A673 (cell line): ENCODE measurements at regions not wholly inside any gene's neighbourhood (a gene's known extent, or its start where the extent isn't known, plus 50 kb on each side); places are given as distances from the start of the nearest gene placed in this dataset.

Experiments used
- BruUV-seq: library from RNA; stranded (reverse); fragments of 400-500 nt; replicated peaks from 2 replicates; lab custom pipeline; 2021; lab: Mats Ljungman, UMichigan
- CTCF ChIA-PET: fragments of 300-600 bp; sonication (Branson Sonifier 250); formaldehyde crosslinking; loops from one replicate; lab custom pipeline; 2022; ENCODE audit warnings: antibody characterized with exemption; lab: Charles Lee
- POLR2A ChIA-PET: fragments of 300-600 bp; sonication (Branson Sonifier 250); formaldehyde crosslinking; loops from one replicate; lab custom pipeline; 2022; ENCODE audit warnings: antibody characterized with exemption; ENCODE audit not compliant: low non-redundant PET; lab: Charles Lee
- DNase-seq: peaks from one replicate; pipeline ENCODE4 v3.0.0-alpha.2; 2015; ENCODE audit warnings: low spot score
- H3K27ac ChIP-seq: fragments of 200-600 bp; sonication (generic); 2 replicates; pipeline ENCODE4 v1.5.1; 2016; ENCODE audit warnings: mixed run types, low read depth, mild to moderate bottlenecking, mixed read lengths, antibody characterized with exemption, low read length; ENCODE audit not compliant: poor library complexity, severe bottlenecking
- H3K27me3 ChIP-seq: fragments of 200-600 bp; sonication (generic); replicated peaks from 2 replicates; pipeline ENCODE4 v1.6.1; 2017; ENCODE audit warnings: mixed run types, low read depth, mild to moderate bottlenecking, mixed read lengths, antibody characterized with exemption, low read length; ENCODE audit not compliant: insufficient read depth, poor library complexity
- H3K36me3 ChIP-seq: fragments of 200-600 bp; sonication (generic); 2 replicates; pipeline ENCODE4 v1.6.1; 2016; ENCODE audit warnings: mixed run types, mild to moderate bottlenecking, mixed read lengths, antibody characterized with exemption, low read length; ENCODE audit not compliant: insufficient read depth, poor library complexity, severe bottlenecking
- H3K4me1 ChIP-seq: fragments of 200-600 bp; sonication (generic); 2 replicates; pipeline ENCODE4 v1.6.1; 2017; ENCODE audit warnings: mixed run types, mild to moderate bottlenecking, mixed read lengths, antibody characterized with exemption, low read length; ENCODE audit not compliant: insufficient read depth, poor library complexity, severe bottlenecking
- H3K4me3 ChIP-seq: fragments of 200-600 bp; sonication (generic); 2 replicates; pipeline ENCODE4 v1.5.1; 2016; ENCODE audit warnings: low read depth, mixed run types, mild to moderate bottlenecking, mixed read lengths, low read length; ENCODE audit not compliant: poor library complexity, severe bottlenecking
- H3K9me3 ChIP-seq: fragments of 200-600 bp; sonication (generic); 2 replicates; pipeline ENCODE4 v1.6.1; 2016; ENCODE audit warnings: mixed run types, low read depth, mild to moderate bottlenecking, mixed read lengths, antibody characterized with exemption, low read length; ENCODE audit not compliant: poor library complexity, severe bottlenecking
- EZH2 ChIP-seq: fragments of 200-600 bp; sonication (generic); IDR thresholded peaks from 2 replicates; pipeline ENCODE4 v1.6.1; 2017; ENCODE audit warnings: borderline replicate concordance, low read depth, mild to moderate bottlenecking, mixed read lengths, antibody characterized with exemption, low read length; ENCODE audit not compliant: poor library complexity, severe bottlenecking
- intact Hi-C: fragments of 100-400 bp; cut with micrococcal nuclease; formaldehyde crosslinking; loops from one replicate; pipeline ENCODE4 v1.10.0; 2022; ENCODE audit not compliant: unreplicated experiment
- TF ChIP-seq, protein P1 (sequence below): fragments of 300-800, 200-600 bp; sonication (generic); conservative IDR thresholded peaks from 2 replicates; pipeline ENCODE4 v1.5.1; 2017; ENCODE audit warnings: low read depth, mild to moderate bottlenecking, antibody characterized with exemption, low read length, moderate library complexity, mixed read lengths

DNA sequence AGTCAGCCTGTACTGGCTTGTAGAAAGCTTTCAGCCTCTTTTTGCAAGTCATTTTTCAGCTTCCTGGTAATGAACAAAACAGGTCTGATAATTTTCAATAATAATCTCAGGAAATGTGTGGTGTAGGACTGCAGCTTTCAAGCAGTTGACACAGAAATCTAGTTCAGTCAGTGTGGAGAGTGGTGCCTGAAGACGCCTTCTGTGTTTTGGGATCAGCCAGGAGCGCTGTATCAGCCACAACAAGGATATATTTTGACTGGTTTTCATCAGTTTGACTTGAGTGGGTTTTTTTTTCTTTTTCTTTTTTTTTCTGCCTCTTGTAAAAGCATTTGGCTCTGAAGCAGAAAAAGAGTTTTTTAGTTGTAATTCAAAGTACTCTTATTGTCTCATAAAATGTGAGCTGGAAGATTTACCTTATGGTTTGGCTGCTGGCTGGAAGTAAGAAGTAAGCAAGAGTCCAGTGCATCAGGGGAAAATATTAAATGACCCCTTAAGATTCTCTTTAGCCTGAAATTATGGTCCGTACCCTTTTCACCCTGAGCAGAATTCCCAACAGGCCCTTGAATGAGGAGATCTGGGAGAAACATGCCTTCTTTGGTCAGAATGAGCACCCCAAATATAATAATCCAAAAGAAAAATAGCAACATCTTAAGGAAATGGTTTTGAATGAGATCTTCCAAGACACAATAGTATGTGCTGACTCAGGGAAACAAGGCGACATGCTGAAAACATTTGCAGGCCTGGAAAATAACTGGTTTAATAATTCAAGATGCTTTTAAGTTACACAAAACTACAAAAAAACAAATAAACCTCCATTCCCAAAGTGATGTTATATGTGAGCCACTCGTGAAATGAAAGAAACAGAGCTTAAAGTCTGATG lies 332.7 kb upstream of the ADAMTS9 start:
- H3K4me1 ChIP-seq, result no peaks in the 10 kb centered on the region
- no peak overlapping the region for H3K27ac ChIP-seq
- no peak for DNase-seq
- no TSS peak for BruUV-seq
- intact Hi-C loops, result no loop called here
- ChIA-PET CTCF (no interaction called here), POLR2A (no interaction called here)
- H3K9me3 ChIP-seq, result no peaks in the 10 kb centered on the region
- H3K27me3 ChIP-seq, result no peaks in the 10 kb centered on the region
- H3K4me3 ChIP-seq, result no peak overlapping the region
- no peaks in the 10 kb centered on the region for H3K36me3 ChIP-seq
- TF ChIP-seq, protein P1, sequence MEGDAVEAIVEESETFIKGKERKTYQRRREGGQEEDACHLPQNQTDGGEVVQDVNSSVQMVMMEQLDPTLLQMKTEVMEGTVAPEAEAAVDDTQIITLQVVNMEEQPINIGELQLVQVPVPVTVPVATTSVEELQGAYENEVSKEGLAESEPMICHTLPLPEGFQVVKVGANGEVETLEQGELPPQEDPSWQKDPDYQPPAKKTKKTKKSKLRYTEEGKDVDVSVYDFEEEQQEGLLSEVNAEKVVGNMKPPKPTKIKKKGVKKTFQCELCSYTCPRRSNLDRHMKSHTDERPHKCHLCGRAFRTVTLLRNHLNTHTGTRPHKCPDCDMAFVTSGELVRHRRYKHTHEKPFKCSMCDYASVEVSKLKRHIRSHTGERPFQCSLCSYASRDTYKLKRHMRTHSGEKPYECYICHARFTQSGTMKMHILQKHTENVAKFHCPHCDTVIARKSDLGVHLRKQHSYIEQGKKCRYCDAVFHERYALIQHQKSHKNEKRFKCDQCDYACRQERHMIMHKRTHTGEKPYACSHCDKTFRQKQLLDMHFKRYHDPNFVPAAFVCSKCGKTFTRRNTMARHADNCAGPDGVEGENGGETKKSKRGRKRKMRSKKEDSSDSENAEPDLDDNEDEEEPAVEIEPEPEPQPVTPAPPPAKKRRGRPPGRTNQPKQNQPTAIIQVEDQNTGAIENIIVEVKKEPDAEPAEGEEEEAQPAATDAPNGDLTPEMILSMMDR, result no peak
- TF ChIP-seq EZH2, result no peak

DNA sequence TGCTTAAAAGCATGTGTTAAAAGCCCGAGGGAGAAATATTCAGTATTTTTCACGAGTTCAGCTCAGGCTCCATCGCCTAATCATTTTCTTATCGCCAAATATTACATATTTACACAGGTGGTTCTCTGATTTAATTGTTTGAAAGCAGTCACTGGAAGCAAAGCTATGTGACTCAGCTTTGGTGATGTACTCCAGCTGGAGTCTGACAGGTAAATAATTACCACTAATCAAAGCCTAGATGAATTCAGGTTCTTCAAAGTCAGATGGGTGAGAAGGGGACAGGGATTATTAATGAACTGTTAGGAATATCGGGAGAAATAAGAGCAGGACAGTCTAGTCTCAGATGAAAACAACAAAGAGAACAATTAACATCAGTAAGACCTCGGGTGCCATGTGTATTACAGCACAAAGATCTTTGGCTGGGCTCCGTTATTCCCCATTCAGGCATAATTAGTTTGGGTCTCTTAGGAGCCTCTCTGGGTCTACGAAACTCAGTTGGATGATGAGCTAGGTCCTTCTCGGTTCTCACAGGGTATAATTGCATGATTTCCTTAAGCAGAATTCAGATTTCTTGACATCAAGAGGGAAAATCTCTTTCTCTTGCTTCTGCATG lies 331.7 kb upstream of the ADAMTS9 start:
- no peak for TF ChIP-seq EZH2
- TF ChIP-seq, protein P1, result no peak
- CTCF ChIA-PET, result no interaction called here
- no TSS peak for BruUV-seq
- H3K9me3 ChIP-seq, result no peaks in the 10 kb centered on the region
- POLR2A ChIA-PET, result no interaction called here
- no peaks in the 10 kb centered on the region for H3K36me3 ChIP-seq
- intact Hi-C loops, result no loop called here
- no peak overlapping the region for H3K4me3 ChIP-seq
- H3K27me3 ChIP-seq, result no peaks in the 10 kb centered on the region
- no peaks in the 10 kb centered on the region for H3K4me1 ChIP-seq
- no peak overlapping the region for H3K27ac ChIP-seq
- no peak for DNase-seq

DNA sequence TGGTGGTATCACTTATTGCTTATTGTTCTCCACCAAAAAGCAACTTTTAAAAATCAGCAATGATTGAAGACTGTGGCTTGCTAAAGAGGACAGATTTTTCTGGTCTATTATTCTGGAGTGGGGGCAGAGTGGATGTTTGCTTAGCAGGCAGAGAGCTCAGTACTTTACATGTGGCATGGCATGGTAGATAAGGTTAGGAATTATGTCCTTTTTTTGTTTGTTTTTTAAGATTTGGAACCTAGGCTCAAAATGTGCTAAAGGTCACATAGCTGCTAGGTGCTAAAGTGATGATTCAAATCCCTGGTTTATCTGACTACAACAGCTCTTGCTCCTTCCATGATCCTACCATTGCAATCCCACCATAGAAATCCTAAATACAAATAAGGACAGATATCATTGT lies 331.0 kb upstream of the ADAMTS9 start:
- ChIA-PET CTCF (no interaction called here), POLR2A (no interaction called here)
- no peak for TF ChIP-seq EZH2
- TF ChIP-seq, protein P1, result no peak
- intact Hi-C loops, result no loop called here
- Histone ChIP-seq H3K4me1 (no peaks in the 10 kb centered on the region), H3K9me3 (no peaks in the 10 kb centered on the region), H3K4me3 (no peak overlapping the region), H3K36me3 (no peaks in the 10 kb centered on the region), H3K27ac (no peak overlapping the region), H3K27me3 (no peaks in the 10 kb centered on the region)
- DNase-seq, result no peak
- no TSS peak for BruUV-seq
